NCI-H526 treated with DMSO at 0.1 percent for 48 hours (cell line): ENCODE measurements at regions not wholly inside any gene's neighbourhood (a gene's known extent, or its start where the extent isn't known, plus 50 kb on each side); places are given as distances from the start of the nearest gene placed in this dataset.

Source experiments
- DNase-seq: peaks from one replicate; lab custom pipeline; 2025; lab: John Stamatoyannopoulos, UW

DNA sequence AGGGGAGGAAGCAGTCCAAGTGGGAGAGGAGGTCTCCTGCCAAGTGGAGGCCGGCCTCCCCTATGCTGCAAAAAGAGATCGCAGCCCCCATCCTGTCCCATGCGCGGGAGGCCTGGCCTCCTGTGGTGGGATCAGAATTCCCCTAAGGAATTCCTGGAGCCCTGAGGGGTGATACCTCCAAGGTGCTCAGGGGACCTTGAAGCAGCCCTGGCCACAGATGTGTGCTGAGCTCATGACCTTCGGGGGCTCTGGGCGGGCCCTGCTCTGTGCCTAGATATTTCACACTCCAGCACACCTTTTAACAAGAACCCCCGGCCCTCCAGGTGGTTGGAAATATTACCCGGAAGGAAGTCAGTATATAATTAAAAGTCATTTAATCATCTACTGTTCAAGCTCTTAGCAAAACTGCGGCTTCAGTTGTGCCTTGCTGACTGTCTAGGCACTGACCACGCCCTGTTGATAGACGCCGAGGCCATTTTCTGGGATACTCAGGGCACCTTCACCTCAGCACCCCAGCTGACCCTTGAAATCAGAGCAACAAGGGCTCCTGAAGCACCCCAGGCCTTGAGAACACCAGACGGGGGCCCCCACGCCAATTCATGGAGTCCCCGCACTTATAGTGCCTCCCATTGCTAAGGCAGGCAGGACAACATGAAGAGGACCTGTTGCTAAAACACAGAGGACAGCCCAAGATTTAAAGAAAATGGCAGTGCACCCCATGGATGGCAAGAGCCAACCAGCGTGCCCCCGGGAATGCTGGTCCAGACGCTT is 119.1 kb downstream of the NDUFA10 start:
- DNase-seq, result no peak

DNA sequence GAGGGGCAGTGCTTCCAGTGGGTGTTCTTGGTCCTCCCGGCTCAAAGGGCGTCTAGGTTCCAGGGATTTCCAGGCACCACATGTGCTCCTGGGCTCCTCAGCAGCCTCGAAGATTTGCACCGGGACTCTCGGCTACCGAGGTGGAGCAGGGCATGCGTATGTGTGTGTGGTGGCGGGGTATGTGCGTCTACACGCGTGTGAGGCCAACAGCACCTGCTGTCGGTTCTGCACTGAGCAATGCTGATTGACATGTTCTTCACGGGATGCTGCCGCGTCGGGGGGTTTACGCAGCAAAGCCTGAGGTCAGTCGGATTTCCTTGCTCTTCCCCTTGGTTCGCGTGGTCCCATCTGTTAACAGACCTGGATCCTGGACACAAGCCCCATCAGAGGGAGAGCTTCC is 119.8 kb downstream of the NDUFA10 start:
- no peak for DNase-seq

DNA sequence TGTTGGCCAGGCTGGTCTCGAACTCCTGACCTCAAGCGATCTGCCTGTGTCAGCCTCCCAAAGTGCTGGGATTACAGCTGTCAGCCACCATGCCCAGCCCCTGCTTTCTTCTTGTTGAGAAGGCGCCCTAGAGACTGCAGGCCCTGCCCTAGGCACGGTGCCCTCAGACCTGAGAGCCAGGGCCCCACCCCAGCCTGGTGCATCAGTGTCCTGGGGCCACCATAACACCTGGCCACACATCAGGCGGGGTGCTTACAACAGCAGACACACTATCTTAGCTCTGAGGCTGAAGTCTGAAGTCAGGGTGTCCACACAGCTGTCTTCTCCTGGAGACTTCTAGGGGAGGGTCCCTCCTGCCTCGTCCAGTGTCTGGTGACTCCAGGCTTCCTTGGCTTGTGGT is 120.6 kb downstream of the NDUFA10 start:
- no peak for DNase-seq

DNA sequence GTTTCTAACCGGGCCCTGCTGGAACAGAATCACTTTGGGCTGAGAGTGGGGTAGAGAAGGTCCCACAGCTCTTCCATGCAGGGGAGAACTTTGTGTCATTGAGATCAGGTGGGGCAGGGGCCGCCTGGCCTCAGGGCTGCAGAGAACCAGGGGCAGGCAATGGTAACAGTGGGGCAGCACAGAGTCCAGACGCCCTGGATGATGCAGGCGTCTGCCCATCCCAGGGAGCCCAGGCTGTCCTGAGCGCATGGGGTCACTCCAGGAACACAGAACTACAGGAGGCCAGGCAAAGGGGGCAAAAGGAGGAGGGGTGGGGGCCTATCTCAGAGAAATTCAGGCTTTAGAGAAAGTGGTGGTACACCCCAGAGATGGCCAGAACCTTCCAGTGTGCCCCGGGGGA is 121.3 kb downstream of the NDUFA10 start:
- no peak for DNase-seq

DNA sequence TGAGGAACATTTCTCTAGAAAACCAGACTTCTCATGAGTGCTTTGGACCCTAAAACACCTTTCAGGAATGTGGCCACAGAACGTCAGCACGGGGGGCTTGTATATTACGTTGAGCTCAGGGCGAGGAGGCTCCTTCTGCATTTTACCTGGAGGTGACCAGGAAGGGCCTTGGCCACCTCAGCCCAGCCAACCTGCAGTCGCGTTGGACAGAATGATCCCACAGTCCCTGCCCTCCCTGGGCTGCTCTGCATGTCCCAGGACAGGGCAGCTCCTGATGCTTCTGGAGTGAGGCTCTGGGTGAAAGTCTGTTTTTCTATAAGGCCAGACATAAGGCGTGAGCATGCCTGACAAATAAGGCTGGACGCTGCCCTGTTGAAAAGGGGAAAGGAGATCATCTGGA is 121.9 kb downstream of the NDUFA10 start:
- DNase-seq, result no peak

DNA sequence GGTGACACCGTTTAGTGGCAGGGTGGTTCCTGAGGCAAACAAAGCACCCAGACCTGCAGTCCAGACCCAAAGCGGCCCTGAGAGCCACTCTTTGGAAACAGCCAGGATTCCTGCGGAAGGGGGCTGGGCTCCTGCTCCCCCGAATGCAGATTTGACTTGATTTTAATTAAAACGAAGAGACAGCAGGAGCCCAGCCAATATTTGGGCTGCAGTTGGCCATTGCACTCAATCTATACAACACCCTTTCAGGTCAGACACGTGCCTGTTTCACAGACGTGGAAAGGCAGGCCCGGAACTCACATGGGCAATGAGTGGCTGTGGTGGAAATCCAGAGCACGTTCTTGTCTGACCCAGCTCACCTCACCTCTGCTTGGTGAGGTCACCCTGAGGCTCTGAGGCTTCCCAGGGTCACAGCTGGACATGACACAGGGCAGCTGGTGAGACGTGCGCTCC is 122.4 kb downstream of the NDUFA10 start:
- no peak for DNase-seq

DNA sequence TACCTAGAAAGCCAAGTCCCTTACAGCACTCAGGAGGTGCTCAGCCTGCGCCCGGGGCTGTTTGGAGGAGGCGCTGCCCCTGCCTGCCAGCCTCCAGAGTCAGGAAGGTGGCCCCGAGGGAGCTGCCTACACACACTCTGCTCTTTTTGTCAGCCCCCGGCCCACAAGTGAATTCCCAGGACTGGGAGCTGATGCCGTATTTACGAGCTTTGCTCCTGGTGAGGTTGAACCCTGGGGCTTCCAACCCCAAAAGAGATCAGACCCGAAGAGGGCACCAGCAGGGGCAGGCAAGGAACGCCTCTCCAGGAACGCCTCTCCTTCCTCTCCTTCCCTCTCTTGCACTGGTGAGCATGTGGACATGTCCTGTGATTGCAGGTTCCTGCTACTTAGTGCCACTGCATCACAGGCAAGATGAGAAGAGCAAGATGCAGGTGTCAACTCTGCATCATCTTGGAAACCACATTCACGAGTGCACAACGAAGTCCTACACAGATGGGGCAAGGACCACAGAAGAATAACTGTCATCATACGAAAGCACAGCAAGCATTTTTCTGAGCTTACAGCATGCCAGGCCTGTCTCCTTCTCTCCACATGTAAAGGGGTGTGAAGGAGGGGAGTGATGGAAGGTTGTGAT is 126.7 kb downstream of the NDUFA10 start:
- no peak for DNase-seq

DNA sequence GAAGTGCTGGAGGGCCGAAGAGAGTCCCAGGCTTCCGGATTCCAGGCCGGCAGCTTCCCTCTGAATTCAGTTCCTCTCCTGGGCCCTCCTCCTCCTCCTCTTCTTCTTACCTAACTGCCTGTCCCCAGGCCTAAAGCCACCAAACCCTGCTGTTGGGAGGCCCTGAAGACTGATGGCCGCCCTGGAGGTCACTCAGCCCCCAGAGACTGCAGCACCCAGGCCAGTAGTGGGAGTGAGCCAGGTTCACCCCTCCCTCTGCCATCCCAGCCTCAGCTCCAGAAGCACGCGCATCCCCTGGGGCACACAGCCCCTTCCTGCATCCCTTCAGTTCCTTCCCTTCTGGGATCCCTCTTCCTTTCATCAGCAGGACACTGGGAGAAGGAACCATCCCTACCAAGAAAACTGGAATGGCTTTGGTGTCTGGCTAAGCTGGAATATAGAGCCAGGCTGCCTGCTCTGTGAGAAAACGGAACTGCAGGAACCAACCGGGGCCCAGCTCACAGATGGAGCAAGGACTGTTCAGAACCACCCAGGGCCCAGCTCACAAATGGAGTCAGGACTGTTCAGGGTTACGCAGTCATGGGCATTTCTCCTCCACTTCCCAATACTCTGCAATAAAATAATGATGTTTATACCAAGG is 127.4 kb downstream of the NDUFA10 start:
- DNase-seq, result no peak

DNA sequence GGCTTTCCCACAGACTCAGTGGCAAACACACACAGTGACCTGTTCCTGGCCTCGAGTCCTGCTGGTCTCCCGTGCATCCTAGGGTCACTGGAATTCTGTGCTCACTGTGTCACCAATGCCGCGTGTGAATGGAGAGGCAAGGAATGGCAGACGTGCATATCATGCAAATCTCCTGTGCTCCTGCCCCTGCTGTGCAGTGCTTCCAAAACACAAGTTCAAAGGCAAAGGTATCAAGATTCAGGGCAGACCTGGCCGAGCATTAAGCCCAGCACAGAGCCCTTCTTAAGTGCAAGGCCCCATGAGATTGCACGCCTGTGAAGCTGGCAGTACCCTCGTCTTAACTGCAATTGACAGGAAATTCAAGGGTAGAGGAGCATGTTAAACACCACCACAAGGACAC is 129.1 kb downstream of the NDUFA10 start:
- no peak for DNase-seq

DNA sequence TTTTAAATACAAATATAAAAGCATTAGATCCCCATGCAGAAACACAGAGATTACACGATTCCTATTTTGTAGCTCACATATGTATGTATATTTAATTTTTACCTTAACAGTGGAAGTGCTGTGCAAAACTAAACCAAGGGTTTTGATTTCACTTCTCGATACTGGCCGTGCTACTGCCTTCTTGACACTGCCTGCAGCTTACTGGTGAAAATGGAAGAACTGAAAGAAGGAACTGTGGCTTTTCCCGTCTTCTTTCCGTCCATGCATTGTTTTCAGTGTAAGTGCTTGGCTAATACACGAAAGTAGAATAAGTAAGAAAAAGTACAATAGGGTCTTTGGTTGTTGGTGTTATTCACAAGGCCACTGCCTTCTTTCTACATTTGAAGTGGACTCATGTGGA is 129.5 kb downstream of the NDUFA10 start:
- DNase-seq, result no peak

DNA sequence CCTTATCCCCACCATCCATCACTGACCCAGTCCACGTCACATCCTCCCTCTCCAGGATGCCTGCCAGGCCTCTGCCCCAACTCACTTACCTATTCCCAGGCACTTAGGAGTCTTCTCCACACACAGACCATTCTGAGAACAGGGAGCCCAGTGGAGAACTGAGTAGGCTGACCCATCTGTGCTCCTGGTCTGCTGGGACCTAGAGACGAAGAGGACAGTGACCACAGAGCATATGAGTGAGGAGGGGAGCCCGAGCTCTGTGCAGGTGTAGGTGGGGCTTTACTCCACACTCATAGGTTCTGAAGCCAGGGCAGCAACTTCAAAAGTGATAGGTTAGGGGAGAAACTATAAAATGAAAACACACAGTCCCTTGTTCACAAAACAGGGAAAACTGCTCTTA is 130.0 kb downstream of the NDUFA10 start:
- DNase-seq, result no peak

DNA sequence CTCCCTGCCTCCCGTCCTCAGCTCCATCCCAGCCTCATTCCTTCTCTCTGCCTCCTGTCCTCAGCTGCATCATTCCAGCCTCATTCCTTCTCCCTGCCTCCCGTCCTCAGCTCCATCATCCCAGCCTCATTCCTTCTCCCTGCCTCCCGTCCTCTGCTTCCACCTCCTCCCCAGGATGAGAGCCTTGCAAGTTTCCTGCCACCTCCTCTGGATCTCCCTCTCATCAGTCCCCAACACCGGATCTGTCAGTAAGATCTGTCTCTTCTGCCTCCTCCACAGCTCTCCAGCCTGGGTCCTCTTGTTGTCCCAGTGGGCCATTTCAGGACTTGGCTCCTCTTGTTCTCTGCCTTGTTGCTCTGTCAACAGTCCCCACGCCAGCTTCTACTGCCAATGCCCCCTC is 130.9 kb downstream of the NDUFA10 start:
- DNase-seq, result no peak

DNA sequence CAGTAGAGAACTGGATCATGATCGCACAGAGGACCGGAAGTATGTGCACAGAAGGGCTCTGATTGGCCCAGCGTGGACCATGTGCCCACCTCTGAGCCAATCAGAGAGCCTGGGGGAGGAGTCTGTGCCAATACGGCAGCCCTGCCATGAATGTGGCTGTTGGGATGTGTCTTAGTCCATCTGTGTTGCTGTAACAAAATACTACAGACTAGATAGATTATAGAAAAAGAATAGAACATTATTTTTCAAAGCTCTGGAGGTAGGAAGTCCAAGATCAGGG is 132.0 kb downstream of the NDUFA10 start:
- DNase-seq, result no peak

DNA sequence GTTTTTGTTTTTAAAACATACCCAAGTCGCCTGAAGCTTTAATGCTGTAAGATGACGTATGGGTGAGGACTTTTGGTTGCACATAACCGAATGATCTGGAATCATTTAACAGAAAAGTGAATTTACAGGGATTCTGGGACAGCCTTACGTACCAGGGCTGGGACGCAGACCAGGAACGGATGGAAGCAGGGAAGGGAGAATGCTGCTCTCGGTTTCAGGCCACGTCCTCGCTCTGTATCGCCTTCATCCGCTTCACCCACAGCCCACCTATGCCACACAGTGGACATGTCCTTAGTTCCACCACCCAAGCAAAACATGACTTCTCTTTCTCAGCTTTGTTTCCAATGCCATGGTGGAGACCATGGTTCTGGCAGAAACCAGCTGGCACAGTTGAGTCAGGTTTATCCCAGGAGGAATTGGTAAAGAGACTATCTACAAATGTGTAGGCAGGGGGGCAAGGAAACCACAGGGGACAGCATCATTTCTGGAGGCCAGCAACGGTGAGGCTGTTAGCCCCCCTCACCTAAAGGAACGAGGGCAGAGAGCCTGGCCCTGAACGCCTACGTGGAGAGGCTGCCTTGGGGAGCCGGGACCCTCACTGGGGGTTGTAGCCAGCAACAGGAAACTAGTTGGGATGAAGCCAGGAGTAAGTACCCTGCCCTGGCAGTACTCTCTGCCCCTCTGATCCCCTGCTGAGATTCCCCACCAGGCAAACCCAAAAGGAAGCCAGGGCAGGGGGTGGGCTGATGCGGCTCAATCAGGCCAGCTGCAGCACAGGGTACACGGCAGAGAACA is 132.5 kb downstream of the NDUFA10 start:
- no peak for DNase-seq

DNA sequence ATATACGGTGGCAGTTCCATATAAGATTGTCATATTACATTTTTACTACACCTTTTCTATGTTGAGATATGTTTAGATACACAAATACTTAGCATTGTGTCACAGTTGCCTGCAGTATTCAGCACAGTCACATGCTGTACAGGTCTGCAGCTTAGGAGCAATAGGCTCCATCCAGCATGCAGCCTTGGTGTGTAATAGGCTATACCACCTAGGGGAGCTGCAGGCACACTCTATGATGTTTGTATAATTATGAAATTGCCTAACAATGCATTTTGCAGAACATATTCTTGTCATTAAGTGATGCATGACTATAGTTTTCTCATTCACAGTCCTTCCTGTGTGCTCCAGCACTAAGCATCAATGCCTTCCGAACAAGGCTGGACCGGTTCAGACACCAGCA is 133.4 kb downstream of the NDUFA10 start:
- DNase-seq, result no peak

DNA sequence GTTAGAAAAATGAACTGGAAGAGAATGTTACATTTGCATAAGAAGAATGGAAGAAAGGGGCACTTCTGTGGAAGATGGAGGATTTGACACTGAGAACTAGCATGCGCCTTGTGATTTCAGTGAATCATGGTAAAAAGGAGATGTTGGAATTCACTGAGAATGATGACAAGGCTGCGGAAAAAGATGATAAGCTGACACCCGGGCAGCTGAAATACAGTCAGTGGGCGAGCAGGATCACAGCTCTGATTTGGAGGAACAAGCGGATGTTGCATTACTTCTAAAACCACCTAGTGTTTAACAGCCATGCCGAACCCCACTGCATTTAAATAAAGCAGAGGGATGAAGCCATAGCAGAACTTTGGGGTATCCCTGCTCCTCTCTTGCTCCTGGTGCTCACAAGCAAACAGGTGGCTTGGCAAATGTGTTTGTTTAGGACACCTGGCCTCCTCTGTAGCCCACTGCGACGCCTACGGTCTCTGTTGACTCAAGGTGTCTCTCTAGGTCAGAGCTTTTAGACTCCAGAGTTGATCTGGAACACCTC is 134.9 kb downstream of the NDUFA10 start:
- DNase-seq, result no peak

DNA sequence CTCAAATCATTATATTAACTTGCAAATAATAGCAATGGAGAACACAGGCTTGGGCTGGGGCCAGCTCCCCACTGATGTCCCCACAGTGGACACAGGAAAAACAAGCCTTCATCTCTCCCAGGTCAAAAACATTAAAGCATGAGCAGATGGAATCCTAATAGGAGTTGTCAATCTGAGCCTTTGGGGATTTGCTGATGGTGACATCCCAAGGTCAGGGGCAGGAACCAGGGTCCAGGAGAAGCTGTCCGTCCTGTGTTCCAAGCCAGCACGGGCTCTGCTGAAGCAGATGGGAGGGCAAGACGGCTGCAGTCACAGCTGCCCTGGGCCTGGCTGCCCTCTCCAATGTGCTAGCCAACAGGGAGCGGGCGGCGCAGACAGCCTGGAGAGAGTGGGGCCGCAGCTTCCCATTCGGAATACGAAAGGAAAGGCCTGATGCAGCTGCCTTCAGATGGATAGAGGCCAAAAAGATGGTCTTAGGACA is 135.5 kb downstream of the NDUFA10 start:
- no peak for DNase-seq

DNA sequence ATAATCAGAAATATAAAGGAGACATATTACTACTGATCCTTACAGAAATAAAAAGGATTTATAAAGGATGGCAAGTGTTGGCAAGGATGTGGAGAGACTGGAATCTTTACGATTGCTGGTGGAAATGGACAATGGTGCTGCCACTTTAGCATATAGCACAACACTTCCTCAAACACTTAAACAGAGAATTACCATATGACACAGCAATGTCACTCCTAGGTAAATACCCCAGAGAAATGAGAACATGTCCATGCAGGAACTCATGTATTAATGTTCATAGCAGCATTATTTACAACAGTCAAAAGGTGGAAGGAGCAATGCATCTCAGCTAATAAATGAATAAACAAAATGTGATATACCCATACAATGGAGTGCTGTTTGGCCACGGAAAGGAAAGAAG is 137.5 kb downstream of the NDUFA10 start:
- DNase-seq, result peak; percentile 38

DNA sequence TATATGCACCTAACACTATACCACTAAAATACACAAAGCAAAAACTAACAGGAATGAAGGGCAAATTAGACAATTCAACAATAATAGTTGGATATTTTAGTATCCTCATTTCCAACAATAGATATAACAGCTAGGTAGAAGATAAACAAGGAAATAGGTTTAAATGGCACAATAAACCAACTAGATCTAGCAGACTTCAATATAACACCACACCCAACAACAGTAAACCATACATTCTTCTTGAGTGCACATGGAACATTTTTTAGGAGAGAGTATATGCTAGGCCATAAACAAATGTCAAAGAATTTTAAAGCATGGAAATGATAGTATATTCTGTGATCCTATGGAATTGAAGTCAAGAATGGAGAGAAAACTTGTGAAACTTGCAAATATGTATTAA is 138.4 kb downstream of the NDUFA10 start:
- no peak for DNase-seq

DNA sequence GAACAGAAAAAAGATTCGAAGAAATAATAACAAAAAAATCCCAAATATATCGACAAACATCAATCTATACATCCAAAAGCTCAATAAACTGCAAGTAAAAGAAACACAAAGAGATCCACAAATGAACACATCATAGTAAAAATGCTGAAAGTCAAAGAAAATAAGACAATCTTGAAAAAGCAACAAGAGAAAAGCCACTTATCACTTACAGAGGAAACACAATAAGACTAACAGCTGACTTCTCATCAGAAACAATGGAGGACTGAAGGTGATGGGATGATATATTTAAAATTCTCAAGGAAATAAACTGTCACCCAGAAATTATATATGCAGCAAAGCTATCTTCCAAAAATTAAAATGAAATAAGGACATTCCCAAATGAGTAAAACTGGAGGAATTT is 140.3 kb downstream of the NDUFA10 start:
- DNase-seq, result no peak

DNA sequence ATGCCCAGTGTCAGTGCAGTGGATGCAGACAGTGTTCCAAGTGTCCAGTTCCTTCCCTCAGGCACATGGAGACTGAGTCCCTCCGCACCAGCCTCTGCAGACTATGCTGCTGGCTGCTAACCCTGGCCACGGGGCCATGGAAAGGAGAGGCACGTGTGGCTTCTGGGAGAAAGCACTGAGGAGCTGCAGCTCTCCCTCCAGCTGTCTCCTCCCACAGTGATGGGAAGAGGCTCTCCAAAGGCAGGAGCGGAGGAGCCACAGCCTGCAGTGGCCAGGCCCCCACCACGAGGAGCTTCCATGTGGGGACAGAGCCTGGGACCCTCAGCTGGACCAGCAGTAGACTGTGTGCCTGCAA is 141.1 kb downstream of the NDUFA10 start:
- no peak for DNase-seq

DNA sequence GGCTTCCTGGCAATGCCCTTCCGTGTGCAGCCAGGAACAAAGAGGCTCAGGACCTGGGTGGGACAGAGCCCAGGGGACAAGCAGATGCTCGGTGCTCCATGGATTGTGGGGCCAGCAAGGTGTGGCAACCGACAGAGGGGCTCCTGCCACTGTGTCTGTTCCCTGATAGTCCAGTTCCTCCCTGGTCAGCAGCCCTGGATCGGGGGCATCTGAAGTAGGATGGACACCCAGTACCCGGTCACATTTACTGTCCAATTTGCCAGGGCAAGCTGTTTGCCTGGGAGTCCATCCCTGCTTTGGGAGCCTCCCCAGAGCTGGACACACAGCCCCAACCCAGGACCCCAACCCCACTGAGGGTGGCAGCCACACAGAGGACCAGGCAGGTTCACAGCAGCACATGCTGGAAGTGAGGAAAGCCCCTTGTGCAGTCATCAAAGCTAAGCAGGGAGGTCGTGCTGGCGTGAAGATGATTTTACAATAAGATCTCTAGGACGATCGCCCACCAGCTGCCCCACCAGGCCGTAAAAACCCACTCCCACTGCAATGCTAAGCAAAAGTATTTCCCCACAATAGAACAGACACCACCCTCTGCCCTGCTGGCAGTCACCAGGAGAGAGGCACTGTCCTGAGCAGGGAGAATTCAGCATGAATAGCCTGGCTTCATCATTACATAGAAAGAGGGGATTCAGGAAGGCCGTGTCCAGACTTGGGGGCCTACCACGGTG is 141.7 kb downstream of the NDUFA10 start:
- DNase-seq, result no peak
